Activated CD4-positive, alpha-beta T cell treated with anti-CD3 and anti-CD28 coated beads, Interleukin-2, Interleukin-6, amounts not matched to agents 100 ng/mL and 50 ng/mL, durations not matched to agents 16 hours and 8 hours (primary cell): ENCODE measurements at regions not wholly inside any gene's neighbourhood (a gene's known extent, or its start where the extent isn't known, plus 50 kb on each side); places are given as distances from the start of the nearest gene placed in this dataset.

ENCODE experiments used
- DNase-seq: peaks from one replicate; pipeline ENCODE4 v3.0.0-alpha.2; 2020

DNA sequence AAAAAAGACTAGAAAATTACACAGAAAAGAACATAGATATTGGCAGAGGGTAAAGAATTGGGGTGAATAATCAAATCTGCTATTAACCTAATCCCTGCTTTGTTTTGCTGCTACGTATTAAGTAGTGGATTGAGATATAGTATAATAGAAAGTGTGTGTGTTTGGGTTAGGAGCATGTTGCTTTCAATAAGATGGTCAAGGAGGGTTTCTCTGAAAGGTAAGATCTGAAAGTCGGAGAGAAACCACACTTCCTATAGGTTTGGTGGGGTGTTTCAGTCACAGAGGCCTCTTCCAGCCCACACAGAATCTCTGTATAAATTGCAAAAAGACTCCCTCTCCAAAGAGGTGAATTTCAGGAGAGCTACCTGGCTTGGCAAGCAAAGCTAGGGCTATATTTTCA, 345.7 kb upstream of the SATB1 start:
- no peak for DNase-seq

DNA sequence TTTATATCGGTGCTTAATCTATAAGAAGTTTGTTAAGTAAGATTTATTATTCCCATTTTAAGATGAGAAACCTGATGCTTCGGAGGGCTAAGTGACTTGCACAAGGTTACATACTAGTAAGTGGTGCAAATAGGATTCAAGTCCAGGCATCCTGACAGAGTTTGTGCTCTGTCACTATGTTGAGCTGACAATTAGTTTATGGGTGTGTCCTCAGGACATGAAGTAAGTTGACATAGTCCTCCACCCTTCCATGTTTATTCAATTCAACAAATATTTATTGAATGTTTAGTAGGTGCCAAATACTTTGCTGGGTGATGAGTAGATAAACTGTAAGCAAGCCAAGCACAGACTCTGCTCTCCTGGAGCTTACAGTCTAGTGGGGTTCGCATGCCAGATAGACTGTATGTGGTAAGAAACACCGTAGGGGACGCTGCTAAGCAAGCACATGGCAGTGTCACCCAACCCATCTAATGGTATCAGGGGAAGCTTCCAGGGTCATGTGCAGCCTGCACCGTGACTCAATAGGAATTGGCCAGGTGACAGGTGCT, 342.7 kb upstream of the SATB1 start:
- DNase-seq: no peak

- DNase-seq: no peak
Observed at GRCh38 chr3:18766974-18767373, 341.8 kb upstream of the SATB1 start.

- DNase-seq: no peak
Observed at GRCh38 chr3:18765662-18766061, 340.5 kb upstream of the SATB1 start.

- no peak for DNase-seq
Observed at GRCh38 chr3:18765161-18765560, 340.0 kb upstream of the SATB1 start.

DNA sequence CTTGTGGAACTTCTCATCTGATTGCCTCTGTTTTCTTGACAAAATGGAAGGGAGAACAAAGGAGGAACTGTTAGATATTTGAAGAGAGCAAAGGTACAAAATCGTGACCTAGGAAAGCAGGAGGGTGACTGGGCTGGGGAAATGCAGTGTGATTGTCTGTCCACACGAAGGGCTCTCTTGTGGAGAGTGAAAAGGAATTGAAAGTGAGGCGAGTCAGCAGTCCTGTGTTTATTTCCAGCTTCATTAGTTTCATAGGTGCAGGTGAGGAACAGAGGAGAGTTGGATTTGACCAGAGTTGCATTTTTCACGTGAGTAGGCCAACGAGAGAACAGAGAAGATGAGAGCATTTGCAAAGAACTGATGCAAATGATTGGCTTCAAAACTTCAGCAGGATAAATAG, 336.4 kb upstream of the SATB1 start:
- no peak for DNase-seq

DNA sequence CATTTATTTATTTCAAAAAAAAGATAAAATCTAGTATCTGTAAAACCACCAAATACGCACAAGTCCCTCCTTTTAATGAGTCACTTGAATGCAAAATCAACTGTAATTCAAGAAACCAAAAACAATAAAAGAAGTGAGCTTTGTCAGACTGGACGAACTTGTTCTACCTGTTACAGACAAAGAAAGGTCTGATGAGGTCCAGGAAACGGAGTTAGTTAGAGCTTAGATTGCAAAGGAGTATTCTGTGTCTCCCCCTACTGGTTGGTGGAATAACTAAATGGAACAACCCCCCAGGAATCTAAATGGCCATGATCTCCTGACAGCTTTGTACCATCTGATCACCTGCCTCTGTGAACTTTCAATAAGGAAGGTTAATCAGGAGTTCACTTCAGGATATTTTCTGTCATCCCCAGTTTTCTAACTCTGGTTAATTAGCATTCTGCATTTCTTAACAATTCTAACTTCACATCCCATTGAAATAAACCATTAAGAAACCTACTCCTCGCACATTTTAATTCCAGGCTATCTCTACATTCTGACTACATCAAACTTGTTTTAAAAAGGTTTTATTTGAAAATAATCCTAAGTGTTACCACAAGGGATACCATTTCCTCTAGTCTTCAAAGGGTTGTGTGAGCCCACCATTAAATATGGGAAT, 333.0 kb upstream of the SATB1 start:
- DNase-seq: peak; percentile 89

DNA sequence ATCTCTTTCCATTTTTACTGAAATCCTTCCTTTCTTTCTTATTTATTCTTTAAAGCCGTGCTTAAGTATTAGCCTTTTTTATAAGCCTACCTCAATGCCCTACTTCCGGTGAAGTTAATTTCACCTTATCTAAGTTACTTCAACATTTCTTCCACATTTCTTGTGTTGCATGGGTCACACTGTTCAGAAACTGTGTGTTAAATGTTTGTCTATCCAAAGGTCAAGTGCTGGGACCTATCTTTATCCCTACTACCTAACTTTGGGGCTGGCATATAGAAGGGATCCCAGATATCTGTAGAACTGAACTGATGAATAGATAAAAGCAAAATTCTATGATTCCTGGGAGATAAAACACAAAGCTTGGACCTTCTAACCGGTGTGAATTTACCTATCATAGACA, 332.3 kb upstream of the SATB1 start:
- DNase-seq: no peak

DNA sequence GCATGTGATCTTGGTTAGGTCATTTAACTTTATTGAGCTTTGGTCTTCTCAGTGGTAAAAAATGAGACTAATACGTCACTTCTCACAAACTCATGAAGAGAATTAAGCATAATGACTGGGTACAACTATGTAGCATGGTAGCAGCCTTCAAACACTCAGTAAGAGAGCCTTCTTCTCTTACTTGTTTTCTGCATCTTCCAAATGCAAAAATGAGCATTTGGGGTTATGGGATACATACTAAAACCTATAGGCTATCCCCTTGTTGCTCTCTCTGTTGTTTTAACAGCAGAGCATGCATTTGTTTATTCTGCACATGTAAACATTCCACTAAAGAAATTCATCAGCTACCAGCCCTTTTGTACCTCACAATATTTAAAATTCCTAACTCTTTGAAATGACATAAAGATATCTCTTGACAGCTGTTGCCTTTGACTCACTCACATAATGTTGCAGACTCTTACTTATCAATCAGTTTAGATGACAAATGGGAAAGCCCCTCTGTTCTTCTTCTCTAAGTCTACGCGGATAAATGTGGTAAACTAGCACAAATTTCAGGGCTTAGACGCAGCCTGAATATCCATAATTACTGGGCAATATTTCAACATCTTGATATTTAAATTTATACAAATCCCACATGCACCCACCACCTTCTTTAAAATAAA, 327.3 kb upstream of the SATB1 start:
- no peak for DNase-seq

DNA sequence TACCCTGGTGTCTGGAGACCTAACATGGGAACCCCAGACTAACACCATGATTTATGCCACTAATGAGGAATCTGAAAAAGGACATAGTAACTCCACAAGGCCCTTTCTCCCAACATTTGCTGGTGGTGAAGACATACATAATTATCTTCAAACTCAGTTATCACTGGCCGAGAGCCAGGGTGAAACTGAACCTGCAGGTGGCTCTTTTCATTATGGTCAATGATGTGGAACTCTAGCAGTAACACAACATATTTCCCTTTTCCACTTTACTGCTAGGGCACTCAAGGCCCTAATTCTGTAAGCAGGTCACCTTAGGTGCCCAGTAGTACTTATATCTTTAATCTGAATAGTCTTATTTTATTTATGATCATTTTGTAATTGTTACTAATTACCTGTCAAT, 326.4 kb upstream of the SATB1 start:
- no peak for DNase-seq

- no peak for DNase-seq
Observed at GRCh38 chr3:18747383-18747782, 322.2 kb upstream of the SATB1 start.

DNA sequence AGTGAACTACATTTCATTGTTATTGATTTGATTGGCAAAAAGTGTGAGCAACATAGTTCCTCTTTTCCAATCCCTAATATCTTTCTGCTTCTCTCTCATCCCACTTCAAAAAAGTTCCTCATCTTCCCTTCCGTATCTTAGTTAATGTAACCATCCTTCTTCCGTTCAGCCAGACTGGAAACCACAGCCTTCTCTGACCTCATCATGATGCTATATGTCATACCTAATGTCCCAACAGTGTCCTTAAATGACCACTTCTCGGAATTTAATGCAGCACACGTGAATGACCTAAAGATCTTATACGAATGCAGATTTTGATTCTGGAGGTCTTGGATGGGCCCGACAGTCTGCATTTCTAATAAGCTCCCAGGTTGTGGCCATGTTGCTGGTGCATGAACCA, 320.3 kb upstream of the SATB1 start:
- DNase-seq: no peak

GRCh38 chr3:18744472-18744871, 319.3 kb upstream of the SATB1 start:
- no peak for DNase-seq

DNA sequence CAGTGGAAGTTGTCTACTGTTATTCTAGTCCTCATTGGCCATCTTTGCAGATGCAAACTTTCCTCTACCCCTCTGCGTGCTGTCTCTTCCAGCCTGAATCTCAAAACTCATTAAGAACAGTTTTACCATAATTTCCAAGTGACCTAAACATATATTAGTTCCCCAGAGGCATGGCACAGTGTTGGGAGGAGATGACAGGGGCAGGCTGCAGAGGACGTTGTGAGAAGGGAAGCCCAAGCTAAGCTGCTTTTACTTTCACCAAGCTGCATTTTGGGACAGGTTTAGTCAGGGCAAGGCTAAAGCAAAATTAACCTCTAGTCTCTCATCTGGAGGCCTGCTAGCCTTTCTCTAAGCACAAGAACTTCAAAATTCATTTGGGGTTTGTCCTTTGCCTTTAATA, 318.6 kb upstream of the SATB1 start:
- DNase-seq: peak; percentile 65

DNA sequence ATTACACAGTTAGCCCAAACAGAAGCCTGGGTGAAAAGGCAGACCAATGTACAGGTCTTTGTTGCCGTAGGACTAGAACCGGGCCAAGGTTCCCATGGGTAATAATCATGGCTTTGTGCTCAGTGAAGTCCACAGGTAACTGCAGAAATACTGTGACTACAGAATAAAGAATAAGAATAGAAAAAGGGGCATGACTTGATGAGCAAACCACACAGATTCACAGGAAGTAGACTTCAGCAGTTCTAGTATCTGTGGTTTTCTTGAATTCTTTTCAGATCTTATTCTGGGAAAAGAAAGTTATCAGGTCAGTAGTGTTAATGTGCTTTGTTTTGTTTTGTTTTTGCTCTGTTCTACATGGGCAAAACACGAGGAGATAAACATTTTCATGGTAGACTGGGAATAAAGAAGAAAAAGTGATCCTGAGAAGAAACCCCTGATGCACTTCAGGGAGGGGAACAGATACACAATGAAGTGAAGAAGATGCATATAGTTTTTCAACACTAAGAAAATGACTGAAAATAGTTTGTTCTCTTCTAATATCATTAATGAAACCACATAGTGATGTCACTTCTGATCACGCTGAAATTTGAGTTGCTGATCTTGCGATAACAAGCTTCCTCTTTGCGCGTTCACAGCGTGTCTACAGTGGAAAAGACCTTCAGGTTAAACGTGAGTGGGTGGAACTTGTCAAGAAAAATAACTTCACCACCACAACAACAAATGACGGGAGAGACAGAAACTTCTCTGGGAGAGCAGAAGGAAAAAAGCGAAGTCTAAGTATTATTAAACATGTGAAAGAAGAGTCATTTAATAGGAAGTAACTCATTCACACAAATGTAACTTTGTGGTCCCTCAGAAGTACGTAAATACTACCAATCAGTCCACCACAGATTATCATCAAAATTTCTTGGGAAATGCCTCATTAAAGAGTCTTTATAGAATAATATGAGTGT, 315.8 kb upstream of the SATB1 start:
- DNase-seq: peak; percentile 88

DNA sequence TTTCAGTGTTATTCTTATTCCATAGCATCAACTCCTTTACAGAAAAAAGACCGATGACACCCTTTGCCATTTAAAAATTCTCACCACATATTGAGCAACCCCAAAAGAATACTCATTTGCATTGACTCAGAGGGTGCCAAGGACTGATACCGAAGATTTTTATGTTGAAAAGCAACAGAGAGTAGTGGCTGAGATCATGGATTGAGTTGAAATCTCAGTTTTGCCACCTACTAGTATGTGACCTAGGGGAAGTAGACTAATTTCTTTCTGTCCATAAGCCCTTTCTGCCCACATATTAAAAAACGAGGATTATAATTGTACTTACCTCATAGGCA, 313.9 kb upstream of the SATB1 start:
- peak; percentile 81 for DNase-seq

GRCh38 chr3:18738393-18739098, 313.4 kb upstream of the SATB1 start:
- no peak for DNase-seq

DNA sequence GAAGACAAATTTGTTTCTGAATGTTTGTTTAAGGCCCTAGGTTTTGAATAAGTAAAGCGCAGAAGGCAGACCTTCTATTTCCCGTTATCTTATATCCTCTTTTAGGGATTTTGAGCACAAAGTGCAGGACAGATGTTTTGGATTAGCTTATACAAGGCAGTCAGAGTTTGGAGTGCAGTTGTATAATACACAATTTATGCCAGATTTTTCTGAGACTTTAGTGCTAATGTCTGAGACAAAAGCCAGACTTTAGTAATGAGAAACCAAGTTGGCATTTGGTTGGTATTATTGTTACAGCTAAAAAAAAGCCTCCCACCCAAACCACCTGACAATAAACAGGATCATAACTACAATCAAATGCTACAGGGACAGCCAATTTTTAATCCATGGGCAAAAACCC, 309.9 kb upstream of the SATB1 start:
- no peak for DNase-seq

DNA sequence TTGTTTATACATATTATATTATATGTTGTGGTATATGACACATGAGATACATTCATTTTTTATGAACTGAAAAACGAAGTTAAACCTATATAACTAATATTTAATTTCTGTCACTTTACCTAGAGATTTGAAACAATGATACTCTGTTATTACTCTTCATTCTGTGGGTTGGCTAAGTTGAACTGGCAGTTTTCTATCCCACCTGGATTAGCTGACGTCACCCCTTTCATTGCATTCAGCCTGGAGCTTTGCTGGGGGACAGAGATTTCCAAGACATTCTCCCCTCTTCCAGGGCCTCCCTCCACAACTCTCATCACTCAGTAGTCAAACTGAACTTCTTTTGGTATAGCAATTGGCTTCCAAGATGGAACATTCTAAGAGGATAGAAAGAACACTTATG, 309.2 kb upstream of the SATB1 start:
- no peak for DNase-seq

DNA sequence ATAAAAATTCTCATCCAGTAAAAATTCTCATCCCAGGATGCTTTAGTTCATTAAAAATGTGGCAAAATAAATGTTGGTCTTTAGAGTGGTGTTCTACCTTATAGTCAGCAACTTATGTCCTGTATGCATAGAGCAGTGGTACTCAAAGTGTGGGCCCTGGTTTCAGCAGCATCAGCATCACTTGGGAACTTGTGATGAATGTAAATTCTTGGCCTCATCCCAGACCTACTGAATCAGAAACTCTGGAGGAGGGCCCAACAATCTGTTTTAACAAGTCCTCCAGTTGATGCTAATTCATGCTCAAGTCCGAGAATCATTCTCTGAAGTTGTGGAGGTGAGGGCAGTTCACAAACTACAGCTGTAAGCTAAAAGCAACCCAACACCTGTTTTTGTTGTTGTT, 307.3 kb upstream of the SATB1 start:
- no peak for DNase-seq

GRCh38 chr3:18730491-18730890, 305.4 kb upstream of the SATB1 start:
- DNase-seq: no peak

GRCh38 chr3:18729671-18730070, 304.5 kb upstream of the SATB1 start:
- DNase-seq: no peak
